ENCODE measurements at regions not wholly inside any gene's neighbourhood (a gene's known extent, or its start where the extent isn't known, plus 50 kb on each side); places are given as distances from the start of the nearest gene placed in this dataset.

DNA sequence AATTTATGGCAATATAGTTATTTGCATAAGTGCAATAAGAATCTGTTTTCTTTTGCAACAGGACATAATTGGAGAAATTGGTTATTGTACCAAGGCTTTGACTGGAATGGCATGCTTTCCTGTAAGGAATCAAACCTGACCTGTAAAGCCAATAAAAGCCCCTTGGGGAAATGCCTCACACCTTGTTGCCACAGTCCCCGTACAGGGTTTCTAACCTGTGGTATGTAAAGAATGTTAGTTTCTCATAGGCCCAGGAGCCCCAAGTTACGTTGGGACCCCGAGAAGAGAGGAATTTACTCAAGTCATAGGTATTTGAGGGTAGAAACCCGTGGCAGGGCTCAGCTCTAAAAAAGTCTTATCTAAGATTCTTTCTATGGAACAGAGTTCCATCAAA is 441.4 kb downstream of the IGSF11 start:
- H3K27me3 ChIP-seq (ENCODE audit: insufficient read depth, low read length) = no peaks in the 10 kb centered on the region
- H4K91ac ChIP-seq (ENCODE audit: low read depth, low read length) = no peak overlapping the region
- H2BK120ac ChIP-seq (ENCODE audit: insufficient read depth, low read length, poor library complexity) = no peak overlapping the region
- H3K23ac ChIP-seq (ENCODE audit: low read length) = no peak overlapping the region
- peaks cover 3% of the 10 kb centered on the region for H3K9me3 ChIP-seq (ENCODE audit: insufficient read depth, low read depth, low read length)
- H4K8ac ChIP-seq (ENCODE audit: low read depth, low read length) = no peak overlapping the region
- no peaks in the 10 kb centered on the region for H3K4me1 ChIP-seq (ENCODE audit: control insufficient read depth in 1 of 2, insufficient read depth in 2 of 2, low read length in 2 of 2)
- DNase-seq = no peak
- no peaks in the 10 kb centered on the region for H3K79me2 ChIP-seq (ENCODE audit: control insufficient read depth, insufficient read depth, low read length, poor library complexity)
- no peak overlapping the region for H3K27ac ChIP-seq (ENCODE audit: low read depth, low read length)
- no peak overlapping the region for H2AK5ac ChIP-seq (ENCODE audit: low read length)
- WGBS (ENCODE audit: extremely low coverage, insufficient coverage, insufficient read length) = no CpG with 5 or more reads among the region's 4 CpGs
- H3K4me3 ChIP-seq (ENCODE audit: low read depth, low read length) = no peak overlapping the region
- H3K14ac ChIP-seq (ENCODE audit: low read length) = no peak overlapping the region
- no peak overlapping the region for H4K12ac ChIP-seq (ENCODE audit: low read depth, low read length)
- no peak overlapping the region for H2BK12ac ChIP-seq (ENCODE audit: low read length)
- H2AFZ ChIP-seq (ENCODE audit: insufficient read depth, low read length, poor library complexity) = no peak overlapping the region
- H3K9ac ChIP-seq (ENCODE audit: low read length) = no peak overlapping the region
- no peaks in the 10 kb centered on the region for H3K79me1 ChIP-seq (ENCODE audit: low read length)
- no peak overlapping the region for H2BK5ac ChIP-seq (ENCODE audit: low read depth, low read length, poor library complexity)
- no peak overlapping the region for H3K18ac ChIP-seq (ENCODE audit: low read length)
- H3K36me3 ChIP-seq (ENCODE audit: control insufficient read depth in 1 of 2, insufficient read depth in 2 of 2, low read length in 2 of 2) = no peaks in the 10 kb centered on the region
- no peak overlapping the region for H3K4ac ChIP-seq (ENCODE audit: low read depth, low read length)
- H3K4me2 ChIP-seq (ENCODE audit: low read length) = no peak overlapping the region

DNA sequence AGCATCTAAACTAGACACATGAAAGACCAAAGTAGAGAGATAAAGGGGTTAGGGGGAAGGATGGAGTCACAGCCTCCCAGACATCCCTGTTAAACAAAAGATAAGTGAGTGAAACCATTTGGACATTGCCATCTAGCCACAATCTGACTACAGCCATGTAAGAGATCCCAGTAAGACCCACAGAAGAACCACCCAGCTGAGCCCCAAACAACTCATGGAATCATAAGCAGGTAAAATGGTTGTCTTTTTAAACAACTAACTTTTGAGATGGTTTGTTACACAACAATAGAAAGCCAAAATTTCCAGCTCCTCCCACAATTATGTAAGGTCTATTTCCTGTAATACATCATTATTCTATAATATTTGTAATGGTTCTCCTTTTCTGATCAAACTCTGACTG is 437.5 kb downstream of the IGSF11 start:
- H3K79me1 ChIP-seq (ENCODE audit: low read length) = no peaks in the 10 kb centered on the region
- H2AK5ac ChIP-seq (ENCODE audit: low read length) = no peak overlapping the region
- no peaks in the 10 kb centered on the region for H3K27me3 ChIP-seq (ENCODE audit: insufficient read depth, low read length)
- no peak overlapping the region for H2BK120ac ChIP-seq (ENCODE audit: insufficient read depth, low read length, poor library complexity)
- peaks cover 3% of the 10 kb centered on the region for H3K9me3 ChIP-seq (ENCODE audit: insufficient read depth, low read depth, low read length)
- no peaks in the 10 kb centered on the region for H3K4me1 ChIP-seq (ENCODE audit: control insufficient read depth in 1 of 2, insufficient read depth in 2 of 2, low read length in 2 of 2)
- H3K79me2 ChIP-seq (ENCODE audit: control insufficient read depth, insufficient read depth, low read length, poor library complexity) = no peaks in the 10 kb centered on the region
- H4K8ac ChIP-seq (ENCODE audit: low read depth, low read length) = no peak overlapping the region
- H3K4ac ChIP-seq (ENCODE audit: low read depth, low read length) = no peak overlapping the region
- no peaks in the 10 kb centered on the region for H3K36me3 ChIP-seq (ENCODE audit: control insufficient read depth in 1 of 2, insufficient read depth in 2 of 2, low read length in 2 of 2)
- no peak overlapping the region for H3K27ac ChIP-seq (ENCODE audit: low read depth, low read length)
- H3K4me2 ChIP-seq (ENCODE audit: low read length) = no peak overlapping the region
- no peak overlapping the region for H2BK12ac ChIP-seq (ENCODE audit: low read length)
- H2AFZ ChIP-seq (ENCODE audit: insufficient read depth, low read length, poor library complexity) = no peak overlapping the region
- no peak overlapping the region for H4K91ac ChIP-seq (ENCODE audit: low read depth, low read length)
- H4K12ac ChIP-seq (ENCODE audit: low read depth, low read length) = no peak overlapping the region
- no peak overlapping the region for H3K23ac ChIP-seq (ENCODE audit: low read length)
- no peak overlapping the region for H3K9ac ChIP-seq (ENCODE audit: low read length)
- no peak overlapping the region for H3K4me3 ChIP-seq (ENCODE audit: low read depth, low read length)
- no peak overlapping the region for H3K18ac ChIP-seq (ENCODE audit: low read length)
- DNase-seq = no peak
- H2BK5ac ChIP-seq (ENCODE audit: low read depth, low read length, poor library complexity) = no peak overlapping the region
- H3K14ac ChIP-seq (ENCODE audit: low read length) = no peak overlapping the region

DNA sequence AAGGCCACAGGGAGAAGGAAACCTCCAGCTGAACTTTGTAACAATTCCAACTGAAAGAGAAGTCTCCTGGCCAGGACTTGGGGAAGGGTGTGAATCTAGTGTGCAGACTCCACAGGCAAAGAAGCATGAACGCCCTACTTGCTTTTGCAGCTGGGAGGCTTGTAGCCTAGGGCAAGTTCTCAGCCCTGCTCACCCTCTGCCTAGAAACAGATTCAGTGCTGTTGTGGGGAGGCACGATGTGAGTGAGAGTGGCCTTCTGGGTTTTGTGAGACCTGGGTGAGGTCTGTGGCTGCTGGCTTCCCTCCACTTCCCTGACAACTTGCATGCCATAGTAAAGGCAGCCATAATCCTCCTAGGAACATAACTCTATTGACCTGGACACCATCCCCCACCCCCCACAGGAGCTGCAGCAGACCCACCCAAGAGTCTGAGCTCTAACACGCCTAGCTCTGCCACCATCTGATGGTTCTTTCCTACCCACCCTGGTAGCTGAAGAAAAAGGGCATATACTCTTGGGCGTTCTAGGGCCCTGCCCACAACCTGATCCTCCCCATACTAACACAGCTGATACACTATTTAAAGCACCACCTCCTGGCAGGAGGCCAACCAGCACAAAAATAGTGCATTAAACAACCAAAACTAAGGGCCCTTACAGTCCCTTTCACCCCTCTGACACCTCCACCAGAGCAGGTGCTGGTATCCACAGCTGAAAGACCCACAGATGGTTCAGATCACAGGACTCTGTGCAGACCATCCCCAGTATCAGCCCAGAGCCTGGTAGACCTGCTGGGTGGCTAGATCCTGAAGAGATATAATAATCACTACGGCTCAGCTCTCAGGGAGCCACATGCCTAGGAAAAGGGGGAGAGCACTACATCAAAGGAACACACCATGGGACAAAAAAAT is 426.5 kb downstream of the IGSF11 start:
- H2AFZ ChIP-seq (ENCODE audit: insufficient read depth, low read length, poor library complexity) = no peak overlapping the region
- no peaks in the 10 kb centered on the region for H3K27me3 ChIP-seq (ENCODE audit: insufficient read depth, low read length)
- WGBS (ENCODE audit: extremely low coverage, insufficient coverage, insufficient read length) = no CpG with 5 or more reads among the region's 5 CpGs
- no peak overlapping the region for H3K4me2 ChIP-seq (ENCODE audit: low read length)
- no peak overlapping the region for H2BK12ac ChIP-seq (ENCODE audit: low read length)
- H3K9me3 ChIP-seq (ENCODE audit: insufficient read depth, low read depth, low read length) = no peaks in the 10 kb centered on the region
- no peak overlapping the region for H3K4ac ChIP-seq (ENCODE audit: low read depth, low read length)
- no peak overlapping the region for H3K14ac ChIP-seq (ENCODE audit: low read length)
- no peak overlapping the region for H2BK120ac ChIP-seq (ENCODE audit: insufficient read depth, low read length, poor library complexity)
- H3K36me3 ChIP-seq (ENCODE audit: control insufficient read depth in 1 of 2, insufficient read depth in 2 of 2, low read length in 2 of 2) = no peaks in the 10 kb centered on the region
- no peak overlapping the region for H3K18ac ChIP-seq (ENCODE audit: low read length)
- H3K23ac ChIP-seq (ENCODE audit: low read length) = no peak overlapping the region
- H3K4me3 ChIP-seq (ENCODE audit: low read depth, low read length) = no peak overlapping the region
- DNase-seq = no peak
- H3K79me1 ChIP-seq (ENCODE audit: low read length) = no peaks in the 10 kb centered on the region
- H4K12ac ChIP-seq (ENCODE audit: low read depth, low read length) = no peak overlapping the region
- no peak overlapping the region for H3K27ac ChIP-seq (ENCODE audit: low read depth, low read length)
- no peak overlapping the region for H3K9ac ChIP-seq (ENCODE audit: low read length)
- no peak overlapping the region for H4K8ac ChIP-seq (ENCODE audit: low read depth, low read length)
- H3K79me2 ChIP-seq (ENCODE audit: control insufficient read depth, insufficient read depth, low read length, poor library complexity) = no peaks in the 10 kb centered on the region
- H3K4me1 ChIP-seq (ENCODE audit: control insufficient read depth in 1 of 2, insufficient read depth in 2 of 2, low read length in 2 of 2) = no peaks in the 10 kb centered on the region
- no peak overlapping the region for H2AK5ac ChIP-seq (ENCODE audit: low read length)
- no peak overlapping the region for H2BK5ac ChIP-seq (ENCODE audit: low read depth, low read length, poor library complexity)
- no peak overlapping the region for H4K91ac ChIP-seq (ENCODE audit: low read depth, low read length)

DNA sequence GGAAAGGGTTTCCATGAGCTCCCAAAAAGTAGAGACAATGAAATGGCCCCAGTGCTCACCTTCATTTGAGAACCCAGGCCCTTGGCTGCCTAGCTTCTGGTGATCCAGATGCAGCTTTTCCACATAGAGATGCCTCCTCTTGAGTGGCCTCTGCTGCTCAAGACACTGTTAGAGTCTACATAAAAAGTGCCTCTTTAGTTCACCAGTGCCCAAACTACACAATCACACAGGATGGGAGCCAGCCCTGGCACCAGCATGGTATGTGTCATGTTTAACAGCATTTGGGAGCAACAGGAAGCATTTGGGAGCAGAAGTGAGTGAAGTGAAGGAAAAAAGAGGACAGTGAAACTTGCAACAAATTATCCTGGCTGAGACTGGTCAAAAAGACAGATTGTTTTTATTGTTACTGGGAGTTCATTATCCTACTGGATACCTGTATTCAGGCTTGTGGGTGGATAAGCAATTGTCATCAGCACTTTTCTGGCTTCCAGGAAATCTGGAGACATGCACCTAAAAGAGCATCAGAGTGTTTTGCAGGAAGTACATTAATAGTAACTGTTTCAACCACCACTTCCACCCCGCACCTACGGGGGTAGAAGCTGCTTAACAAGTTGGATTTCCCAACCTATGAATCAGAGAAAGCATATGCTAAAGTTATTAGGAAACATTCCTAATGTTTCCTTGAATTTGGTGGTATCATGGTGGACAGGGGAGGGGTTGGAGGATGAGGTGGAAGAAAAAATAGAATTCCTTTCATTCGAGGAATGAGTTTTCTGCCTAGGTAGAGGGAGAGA is 416.2 kb downstream of the IGSF11 start:
- no peak overlapping the region for H3K18ac ChIP-seq (ENCODE audit: low read length)
- WGBS (ENCODE audit: extremely low coverage, insufficient coverage, insufficient read length) = no CpG with 5 or more reads among the region's 3 CpGs
- H3K14ac ChIP-seq (ENCODE audit: low read length) = no peak overlapping the region
- DNase-seq = peak; percentile 7 to 27
- no peak overlapping the region for H4K8ac ChIP-seq (ENCODE audit: low read depth, low read length)
- no peak overlapping the region for H3K23ac ChIP-seq (ENCODE audit: low read length)
- no peak overlapping the region for H3K9ac ChIP-seq (ENCODE audit: low read length)
- H3K4ac ChIP-seq (ENCODE audit: low read depth, low read length) = no peak overlapping the region
- H3K27me3 ChIP-seq (ENCODE audit: insufficient read depth, low read length) = no peaks in the 10 kb centered on the region
- no peak overlapping the region for H3K27ac ChIP-seq (ENCODE audit: low read depth, low read length)
- no peak overlapping the region for H3K4me2 ChIP-seq (ENCODE audit: low read length)
- no peak overlapping the region for H3K4me3 ChIP-seq (ENCODE audit: low read depth, low read length)
- no peaks in the 10 kb centered on the region for H3K79me1 ChIP-seq (ENCODE audit: low read length)
- no peak overlapping the region for H2AFZ ChIP-seq (ENCODE audit: insufficient read depth, low read length, poor library complexity)
- no peaks in the 10 kb centered on the region for H3K79me2 ChIP-seq (ENCODE audit: control insufficient read depth, insufficient read depth, low read length, poor library complexity)
- H2BK5ac ChIP-seq (ENCODE audit: low read depth, low read length, poor library complexity) = no peak overlapping the region
- no peak overlapping the region for H2BK12ac ChIP-seq (ENCODE audit: low read length)
- no peaks in the 10 kb centered on the region for H3K36me3 ChIP-seq (ENCODE audit: control insufficient read depth in 1 of 2, insufficient read depth in 2 of 2, low read length in 2 of 2)
- H3K4me1 ChIP-seq (ENCODE audit: control insufficient read depth in 1 of 2, insufficient read depth in 2 of 2, low read length in 2 of 2) = no peaks in the 10 kb centered on the region
- no peak overlapping the region for H2BK120ac ChIP-seq (ENCODE audit: insufficient read depth, low read length, poor library complexity)
- no peaks in the 10 kb centered on the region for H3K9me3 ChIP-seq (ENCODE audit: insufficient read depth, low read depth, low read length)
- H4K12ac ChIP-seq (ENCODE audit: low read depth, low read length) = no peak overlapping the region
- H4K91ac ChIP-seq (ENCODE audit: low read depth, low read length) = no peak overlapping the region
- H2AK5ac ChIP-seq (ENCODE audit: low read length) = no peak overlapping the region

All from trophoblast cell (in vitro differentiated cells and primary cell).